Panc1 (cell line): ENCODE measurements at regions not wholly inside any gene's neighbourhood (a gene's known extent, or its start where the extent isn't known, plus 50 kb on each side); places are given as distances from the start of the nearest gene placed in this dataset.

Experiments used
- ATAC-seq: fragments of 200-7000 bp; cut with Tn5 transposase; 2 replicates; pipeline ENCODE4 v1.9.1; 2020; ENCODE audit warnings: mild to moderate bottlenecking, moderate library complexity
- BruUV-seq: library from RNA; stranded (reverse); fragments of 400-500 nt; replicated peaks from 2 replicates; lab custom pipeline; 2021; lab: Mats Ljungman, UMichigan
- CTCF ChIA-PET: fragments of 300-600 bp; sonication (Branson Sonifier 250); formaldehyde crosslinking; loops from one replicate; lab custom pipeline; 2022; ENCODE audit warnings: antibody characterized with exemption; lab: Charles Lee
- POLR2A ChIA-PET: fragments of 300-600 bp; sonication (Branson Sonifier 250); formaldehyde crosslinking; loops from one replicate; lab custom pipeline; 2022; ENCODE audit warnings: antibody characterized with exemption; lab: Charles Lee
- DNase-seq: peaks from one replicate; pipeline ENCODE4 v3.0.0-alpha.2; 2010; ENCODE audit warnings: low read depth, low spot score
- H3K27ac ChIP-seq: 2 replicates; pipeline ENCODE4 v1.5.1; 2011; ENCODE audit warnings: mild to moderate bottlenecking, low read length, inconsistent platforms
- H3K27me3 ChIP-seq: fragments of 200-500 bp; sonication (Bioruptor generic); 2 replicates; pipeline ENCODE4 v1.6.0; 2014; ENCODE audit warnings: low read length, inconsistent platforms; ENCODE audit not compliant: control insufficient read depth, insufficient read depth
- H3K36me3 ChIP-seq: fragments of 200-500 bp; sonication (Bioruptor generic); 2 replicates; pipeline ENCODE4 v1.5.1; 2014; ENCODE audit warnings: inconsistent platforms, mild to moderate bottlenecking, low read length, moderate library complexity; ENCODE audit not compliant: control insufficient read depth, insufficient read depth
- H3K4me1 ChIP-seq: 2 replicates; pipeline ENCODE4 v1.5.1; 2011; ENCODE audit warnings: inconsistent platforms, mild to moderate bottlenecking, low read length, moderate library complexity; ENCODE audit not compliant: control insufficient read depth, insufficient read depth
- H3K4me3 ChIP-seq, 2 experiments: 2 replicates each; pipeline ENCODE4 v1.5.1; 2011 to 2012; ENCODE audit warnings: low read depth in 2 of 2, low read length in 2 of 2, mild to moderate bottlenecking in 2 of 2, inconsistent platforms in 1 of 2, moderate library complexity in 1 of 2
- H3K9me3 ChIP-seq: fragments of 200-500 bp; sonication (Bioruptor generic); 2 replicates; pipeline ENCODE4 v1.5.1; 2014; ENCODE audit warnings: low read depth, mild to moderate bottlenecking, inconsistent platforms, low read length, moderate library complexity; ENCODE audit not compliant: control insufficient read depth, insufficient read depth
- POLR2AphosphoS5 ChIP-seq: IDR thresholded peaks from 2 replicates; pipeline ENCODE4 v1.6.1; 2012; ENCODE audit warnings: mild to moderate bottlenecking, low read depth, low read length, moderate library complexity
- SIN3A ChIP-seq: IDR thresholded peaks from 2 replicates; pipeline ENCODE4 v1.6.1; 2012; ENCODE audit warnings: low read depth, mild to moderate bottlenecking, low read length, moderate library complexity, borderline replicate concordance; ENCODE audit not compliant: insufficient read depth
- TCF7L2 ChIP-seq: IDR thresholded peaks from 2 replicates; pipeline ENCODE4 v1.6.1; 2011; ENCODE audit warnings: mild to moderate bottlenecking, low read depth, low read length, inconsistent platforms
- in situ Hi-C: cut with HindIII; loops from 2 replicates; pipeline ENCODE4 v1.10.0; 2016; ENCODE audit warnings: low sequenced_read_pairs, low pct_unique_long_range_greater_than_20kb
- intact Hi-C: fragments of 100-400 bp; cut with micrococcal nuclease; formaldehyde crosslinking; loops from one replicate; pipeline ENCODE4 v1.10.0; 2022; ENCODE audit not compliant: unreplicated experiment
- TF ChIP-seq, protein P1 (sequence below), 2 experiments: IDR thresholded peaks; 2 replicates each; pipeline ENCODE4 v1.6.1; 2011 to 2012; ENCODE audit warnings: low read depth in 2 of 2, control low read depth in 1 of 2, low read length in 1 of 2, mild to moderate bottlenecking in 1 of 2, moderate library complexity in 1 of 2; ENCODE audit not compliant: insufficient read depth in 1 of 2
- TF ChIP-seq, protein P2 (sequence below): fragments of 450-650 bp; IDR thresholded peaks from 2 replicates; pipeline ENCODE4 v1.5.1; 2017; ENCODE audit warnings: mild to moderate bottlenecking

DNA sequence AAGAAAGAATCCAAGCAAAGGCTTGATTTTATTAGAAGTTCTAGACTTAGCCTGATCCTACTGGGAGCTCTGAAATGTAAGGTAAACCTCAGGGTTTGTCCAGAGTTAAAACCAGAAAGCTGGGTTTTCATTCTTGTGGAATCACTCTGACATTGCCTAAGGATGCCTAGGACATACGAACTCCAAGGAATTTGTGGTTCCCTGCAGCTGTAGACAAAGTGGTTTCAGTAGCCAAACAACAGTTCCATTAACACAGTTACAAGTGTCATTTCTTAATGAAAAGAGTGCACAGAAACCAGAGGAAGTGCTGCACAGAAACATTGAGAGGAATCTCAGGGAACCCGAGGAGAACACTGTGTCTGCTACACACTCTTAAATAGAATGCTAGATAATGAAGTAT, 221.4 kb upstream of the ST6GAL2 start:
- ATAC-seq (no peak), DNase-seq (no peak)
- Histone ChIP-seq H3K9me3 (no peaks in the 10 kb centered on the region), H3K27ac (no peak overlapping the region), H3K4me3 (no peak overlapping the region), H3K27me3 (no peaks in the 10 kb centered on the region), H3K4me1 (no peaks in the 10 kb centered on the region), H3K36me3 (no peaks in the 10 kb centered on the region)
- POLR2A ChIA-PET, result no interaction called here
- intact Hi-C loops, result no loop called here
- CTCF ChIA-PET, result no interaction called here
- BruUV-seq, result no TSS peak
- TF ChIP-seq TCF7L2, result no peak
- TF ChIP-seq, protein P1, sequence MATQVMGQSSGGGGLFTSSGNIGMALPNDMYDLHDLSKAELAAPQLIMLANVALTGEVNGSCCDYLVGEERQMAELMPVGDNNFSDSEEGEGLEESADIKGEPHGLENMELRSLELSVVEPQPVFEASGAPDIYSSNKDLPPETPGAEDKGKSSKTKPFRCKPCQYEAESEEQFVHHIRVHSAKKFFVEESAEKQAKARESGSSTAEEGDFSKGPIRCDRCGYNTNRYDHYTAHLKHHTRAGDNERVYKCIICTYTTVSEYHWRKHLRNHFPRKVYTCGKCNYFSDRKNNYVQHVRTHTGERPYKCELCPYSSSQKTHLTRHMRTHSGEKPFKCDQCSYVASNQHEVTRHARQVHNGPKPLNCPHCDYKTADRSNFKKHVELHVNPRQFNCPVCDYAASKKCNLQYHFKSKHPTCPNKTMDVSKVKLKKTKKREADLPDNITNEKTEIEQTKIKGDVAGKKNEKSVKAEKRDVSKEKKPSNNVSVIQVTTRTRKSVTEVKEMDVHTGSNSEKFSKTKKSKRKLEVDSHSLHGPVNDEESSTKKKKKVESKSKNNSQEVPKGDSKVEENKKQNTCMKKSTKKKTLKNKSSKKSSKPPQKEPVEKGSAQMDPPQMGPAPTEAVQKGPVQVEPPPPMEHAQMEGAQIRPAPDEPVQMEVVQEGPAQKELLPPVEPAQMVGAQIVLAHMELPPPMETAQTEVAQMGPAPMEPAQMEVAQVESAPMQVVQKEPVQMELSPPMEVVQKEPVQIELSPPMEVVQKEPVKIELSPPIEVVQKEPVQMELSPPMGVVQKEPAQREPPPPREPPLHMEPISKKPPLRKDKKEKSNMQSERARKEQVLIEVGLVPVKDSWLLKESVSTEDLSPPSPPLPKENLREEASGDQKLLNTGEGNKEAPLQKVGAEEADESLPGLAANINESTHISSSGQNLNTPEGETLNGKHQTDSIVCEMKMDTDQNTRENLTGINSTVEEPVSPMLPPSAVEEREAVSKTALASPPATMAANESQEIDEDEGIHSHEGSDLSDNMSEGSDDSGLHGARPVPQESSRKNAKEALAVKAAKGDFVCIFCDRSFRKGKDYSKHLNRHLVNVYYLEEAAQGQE (IDR thresholded peaks at IDR 0.05; ENCODE audit: insufficient read depth in 1 of 2, low read depth in 2 of 2, low read length in 1 of 2), result no peak
- TF ChIP-seq, protein P2, sequence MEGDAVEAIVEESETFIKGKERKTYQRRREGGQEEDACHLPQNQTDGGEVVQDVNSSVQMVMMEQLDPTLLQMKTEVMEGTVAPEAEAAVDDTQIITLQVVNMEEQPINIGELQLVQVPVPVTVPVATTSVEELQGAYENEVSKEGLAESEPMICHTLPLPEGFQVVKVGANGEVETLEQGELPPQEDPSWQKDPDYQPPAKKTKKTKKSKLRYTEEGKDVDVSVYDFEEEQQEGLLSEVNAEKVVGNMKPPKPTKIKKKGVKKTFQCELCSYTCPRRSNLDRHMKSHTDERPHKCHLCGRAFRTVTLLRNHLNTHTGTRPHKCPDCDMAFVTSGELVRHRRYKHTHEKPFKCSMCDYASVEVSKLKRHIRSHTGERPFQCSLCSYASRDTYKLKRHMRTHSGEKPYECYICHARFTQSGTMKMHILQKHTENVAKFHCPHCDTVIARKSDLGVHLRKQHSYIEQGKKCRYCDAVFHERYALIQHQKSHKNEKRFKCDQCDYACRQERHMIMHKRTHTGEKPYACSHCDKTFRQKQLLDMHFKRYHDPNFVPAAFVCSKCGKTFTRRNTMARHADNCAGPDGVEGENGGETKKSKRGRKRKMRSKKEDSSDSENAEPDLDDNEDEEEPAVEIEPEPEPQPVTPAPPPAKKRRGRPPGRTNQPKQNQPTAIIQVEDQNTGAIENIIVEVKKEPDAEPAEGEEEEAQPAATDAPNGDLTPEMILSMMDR, result no peak
- TF ChIP-seq SIN3A, result no peak
- in situ Hi-C loops, result no loop called here

DNA sequence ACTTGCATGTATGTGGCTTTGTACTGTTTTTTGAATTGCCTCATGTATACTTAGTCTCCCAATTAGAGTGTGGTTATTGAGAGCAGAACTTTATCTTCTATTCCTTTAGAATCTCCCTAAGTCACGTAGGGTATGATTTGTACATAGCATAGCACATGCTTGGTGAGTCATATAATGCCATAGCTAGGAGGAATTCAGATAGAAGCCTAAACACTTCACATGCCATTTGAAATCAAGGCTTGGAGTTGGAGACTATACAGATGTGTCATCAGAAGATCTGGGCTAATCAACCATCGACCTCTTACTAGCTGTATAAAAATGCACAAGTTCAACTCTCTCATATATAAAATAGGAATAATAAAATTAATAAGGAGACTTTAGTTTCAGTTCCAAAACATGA, 222.6 kb upstream of the ST6GAL2 start:
- DNase-seq, result no peak
- ChIA-PET CTCF (no interaction called here), POLR2A (no interaction called here)
- intact Hi-C loops, result no loop called here
- ATAC-seq, result no peak
- no peak for TF ChIP-seq TCF7L2
- TF ChIP-seq, protein P1 (IDR thresholded peaks at IDR 0.05; ENCODE audit: insufficient read depth in 1 of 2, low read depth in 2 of 2, low read length in 1 of 2), result no peak
- no peak for TF ChIP-seq SIN3A
- TF ChIP-seq, protein P2, result no peak
- no peak for TF ChIP-seq POLR2AphosphoS5
- Histone ChIP-seq H3K4me3 (no peak overlapping the region), H3K9me3 (no peaks in the 10 kb centered on the region), H3K27me3 (no peaks in the 10 kb centered on the region), H3K36me3 (no peaks in the 10 kb centered on the region), H3K27ac (no peak overlapping the region), H3K4me1 (no peaks in the 10 kb centered on the region)
- BruUV-seq, result no TSS peak
- in situ Hi-C loops, result no loop called here
